Gastroesophageal sphincter (tissue), 4 donors: ENCODE measurements at regions not wholly inside any gene's neighbourhood (a gene's known extent, or its start where the extent isn't known, plus 50 kb on each side); places are given as distances from the start of the nearest gene placed in this dataset.
A peak's percentile ranks its signal among the peaks of the same experiment; 100 is the strongest.
"Not testable (repeated sequence)": the region's sequence is repeated elsewhere in the genome, so short reads cannot be mapped to it uniquely, and the experiment has no call there.

ENCODE experiments used
- ATAC-seq: fragments of 150-250 bp; one replicate; pipeline ENCODE4 v1.9.1; 2016; ENCODE audit warnings: mild to moderate bottlenecking, moderate library complexity
- H3K27ac ChIP-seq, 4 donors: fragments of 200-600 bp; sonication (generic) in 3 of 4; 1 replicate in 3 of 4; 2 replicates in 1 of 4; pipeline ENCODE4 v1.5.1; 2016 to 2019
- H3K27me3 ChIP-seq: fragments of 200-600 bp; sonication (generic); one replicate; pipeline ENCODE4 v1.5.1; 2019
- H3K36me3 ChIP-seq, 2 donors: fragments of 200-600 bp; sonication (generic); one replicate each; pipeline ENCODE4 v1.5.1; 2019; ENCODE audit warnings: control low read depth in 1 of 2
- H3K4me1 ChIP-seq, 3 donors: fragments of 200-600 bp; sonication (generic); 1 replicate in 2 of 3; 2 replicates in 1 of 3; pipeline ENCODE4 v1.5.1; 2016 to 2019; ENCODE audit warnings: control low read depth in 2 of 3
- H3K4me3 ChIP-seq, 2 donors: fragments of 200-600 bp; sonication (generic); one replicate each; pipeline ENCODE4 v1.5.1; 2019; ENCODE audit warnings: mild to moderate bottlenecking in 1 of 2, moderate library complexity in 1 of 2
- H3K9me3 ChIP-seq, 3 donors: fragments of 200-600 bp; sonication (generic); one replicate each; pipeline ENCODE4 v1.5.1; 2017 to 2019; ENCODE audit warnings: control low read depth in 2 of 3
- EP300 ChIP-seq: sonication (generic); formaldehyde crosslinking; IDR thresholded peaks from one replicate; pipeline ENCODE4 v1.6.1; 2017; ENCODE audit warnings: antibody characterized with exemption, mild to moderate bottlenecking
- POLR2A ChIP-seq, 2 donors: fragments of 450-650 bp; IDR thresholded peaks; one replicate each; pipeline ENCODE4 v1.6.1; 2017; ENCODE audit warnings: antibody characterized with exemption in 2 of 2, mild to moderate bottlenecking in 2 of 2, moderate library complexity in 1 of 2
- POLR2AphosphoS5 ChIP-seq: sonication (generic); formaldehyde crosslinking; IDR thresholded peaks from one replicate; pipeline ENCODE4 v1.6.1; 2017; ENCODE audit warnings: antibody characterized with exemption
- whole genome bisulfite sequencing, 2 donors: methylation state at CpG; one replicate each; pipeline ENCODE4 v1.1.5; 2018; ENCODE audit warnings: low coverage in 1 of 2; 5-methylcytosine and 5-hydroxymethylcytosine counted together
- TF ChIP-seq, protein P1 (sequence below), 4 experiments: fragments of 200-600 bp in 2 of 4; fragments of 450-650 bp in 2 of 4; sonication (generic) in 1 of 4; IDR thresholded peaks; one replicate each; pipeline ENCODE4 v1.5.1; 2017 to 2019; ENCODE audit warnings: antibody characterized with exemption in 4 of 4, mild to moderate bottlenecking in 2 of 4, moderate library complexity in 2 of 4

DNA sequence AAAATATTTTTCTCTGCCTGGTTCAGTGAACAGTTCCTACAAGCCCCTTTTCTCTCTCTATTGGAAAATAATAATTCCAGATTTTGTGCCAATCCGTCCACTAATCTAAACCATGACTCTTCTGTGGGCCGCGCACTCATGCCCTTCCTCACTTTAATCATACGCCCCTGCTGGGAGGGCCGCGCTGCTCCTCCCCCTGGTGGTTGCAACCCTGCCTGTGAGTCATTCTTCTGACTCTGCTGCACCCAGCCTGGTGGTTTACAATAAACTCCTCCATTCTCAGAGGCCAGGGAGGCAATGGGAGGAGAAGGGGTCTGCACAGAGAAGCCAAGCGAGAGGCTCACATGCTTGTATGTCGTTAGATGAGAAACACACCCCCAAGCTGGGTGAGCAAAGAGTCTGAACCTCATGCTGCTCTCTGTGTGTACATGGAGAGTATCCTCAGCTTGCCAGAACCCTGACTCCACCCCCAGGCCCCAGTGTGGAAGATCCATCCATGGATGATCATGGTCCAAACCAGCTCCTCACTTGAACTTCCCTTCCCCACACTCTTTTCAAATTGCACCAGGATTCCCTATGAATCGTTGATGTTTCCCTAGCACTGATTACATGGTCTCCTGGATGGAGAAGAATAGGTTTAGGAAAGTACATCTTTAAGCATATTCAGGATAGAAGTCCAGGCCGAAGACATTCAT is 228.9 kb downstream of the ANKRD30B start:
- Histone ChIP-seq H3K27me3 (peaks cover 16% of the 10 kb centered on the region), H3K36me3 (no peaks in the 10 kb centered on the region), H3K4me3 (no peak overlapping the region), H3K4me1 (no peaks in the 10 kb centered on the region), H3K27ac (no peak overlapping the region), H3K9me3 (no peaks in the 10 kb centered on the region)
- 56 to 60% methylated on average over 2 to 6 of the region's 10 CpGs for WGBS, 2 donors
- TF ChIP-seq, protein P1, sequence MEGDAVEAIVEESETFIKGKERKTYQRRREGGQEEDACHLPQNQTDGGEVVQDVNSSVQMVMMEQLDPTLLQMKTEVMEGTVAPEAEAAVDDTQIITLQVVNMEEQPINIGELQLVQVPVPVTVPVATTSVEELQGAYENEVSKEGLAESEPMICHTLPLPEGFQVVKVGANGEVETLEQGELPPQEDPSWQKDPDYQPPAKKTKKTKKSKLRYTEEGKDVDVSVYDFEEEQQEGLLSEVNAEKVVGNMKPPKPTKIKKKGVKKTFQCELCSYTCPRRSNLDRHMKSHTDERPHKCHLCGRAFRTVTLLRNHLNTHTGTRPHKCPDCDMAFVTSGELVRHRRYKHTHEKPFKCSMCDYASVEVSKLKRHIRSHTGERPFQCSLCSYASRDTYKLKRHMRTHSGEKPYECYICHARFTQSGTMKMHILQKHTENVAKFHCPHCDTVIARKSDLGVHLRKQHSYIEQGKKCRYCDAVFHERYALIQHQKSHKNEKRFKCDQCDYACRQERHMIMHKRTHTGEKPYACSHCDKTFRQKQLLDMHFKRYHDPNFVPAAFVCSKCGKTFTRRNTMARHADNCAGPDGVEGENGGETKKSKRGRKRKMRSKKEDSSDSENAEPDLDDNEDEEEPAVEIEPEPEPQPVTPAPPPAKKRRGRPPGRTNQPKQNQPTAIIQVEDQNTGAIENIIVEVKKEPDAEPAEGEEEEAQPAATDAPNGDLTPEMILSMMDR (IDR thresholded peaks at IDR 0.05): no peak
- TF ChIP-seq POLR2A (IDR thresholded peaks at IDR 0.05) (no peak), EP300 (no peak), POLR2AphosphoS5 (no peak)
- no peak for ATAC-seq

DNA sequence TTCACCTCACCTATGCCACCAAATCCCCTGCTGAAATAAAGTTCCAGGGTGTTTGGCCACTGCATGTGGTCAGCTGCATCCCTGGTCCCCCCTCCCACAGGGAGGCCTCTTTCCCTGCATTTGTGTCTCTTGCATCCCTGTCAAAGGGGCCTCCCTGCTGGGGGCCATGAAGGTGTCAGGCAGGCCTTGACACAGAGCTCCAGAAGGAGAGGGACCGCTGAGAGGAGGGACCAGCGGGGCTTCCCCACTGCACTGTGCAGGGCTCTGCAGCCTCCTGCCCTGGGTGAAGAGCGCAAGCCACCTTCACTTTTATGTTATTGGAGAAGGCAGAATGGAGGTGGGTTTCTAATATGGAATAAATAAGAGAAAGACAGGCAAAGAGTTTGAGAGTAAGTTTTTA is 230.2 kb downstream of the ANKRD30B start:
- no peaks in the 10 kb centered on the region for H3K9me3 ChIP-seq
- TF ChIP-seq POLR2A (IDR thresholded peaks at IDR 0.05): no peak
- TF ChIP-seq, protein P1 (IDR thresholded peaks at IDR 0.05): no peak
- no peak for TF ChIP-seq EP300
- TF ChIP-seq POLR2AphosphoS5: no peak
- ATAC-seq: no peak
- H3K36me3 ChIP-seq: no peaks in the 10 kb centered on the region
- no peaks in the 10 kb centered on the region for H3K4me1 ChIP-seq
- no peak overlapping the region for H3K4me3 ChIP-seq
- H3K27ac ChIP-seq: no peak overlapping the region
- 60% methylated on average over 3 of the region's 3 CpGs; no CpG with 5 or more reads in 1 of the 2 donors for WGBS, 2 donors
- peaks cover 16% of the 10 kb centered on the region for H3K27me3 ChIP-seq

DNA sequence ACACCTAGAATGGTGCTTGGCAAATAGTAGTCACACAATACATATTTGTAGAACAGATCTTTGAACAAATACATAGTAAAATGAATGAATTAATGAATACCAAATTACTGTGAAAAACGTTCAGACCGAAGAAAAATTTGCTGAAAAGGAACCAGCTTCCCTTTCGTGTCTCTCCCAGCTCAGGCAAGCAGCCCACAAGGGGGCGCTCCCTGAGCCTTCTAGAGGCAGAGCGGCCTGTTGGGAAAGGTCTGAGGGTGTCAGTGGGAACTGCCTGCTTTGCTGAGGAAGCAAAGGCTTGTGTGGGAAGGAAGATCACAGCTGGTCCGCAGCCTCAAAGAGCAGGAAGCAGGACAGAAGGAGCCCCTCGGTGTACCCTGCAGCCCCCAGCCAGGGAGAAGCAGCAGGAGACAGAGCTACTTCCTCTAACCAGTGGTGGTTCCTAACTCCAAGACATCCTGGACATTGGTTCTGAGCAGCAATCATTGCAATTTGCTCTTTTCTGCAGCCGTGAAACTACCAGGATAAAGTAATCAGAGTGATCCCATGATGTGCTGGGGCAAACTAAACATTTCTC is 231.1 kb downstream of the ANKRD30B start:
- H3K36me3 ChIP-seq: no peaks in the 10 kb centered on the region
- H3K4me3 ChIP-seq: no peak overlapping the region
- no peaks in the 10 kb centered on the region for H3K9me3 ChIP-seq
- no peak for ATAC-seq
- H3K27me3 ChIP-seq: peaks cover 16% of the 10 kb centered on the region
- no peaks in the 10 kb centered on the region for H3K4me1 ChIP-seq
- TF ChIP-seq POLR2AphosphoS5: no peak
- no peak for TF ChIP-seq EP300
- TF ChIP-seq, protein P1 (IDR thresholded peaks at IDR 0.05): no peak
- TF ChIP-seq POLR2A (IDR thresholded peaks at IDR 0.05): no peak
- H3K27ac ChIP-seq: no peak overlapping the region
- WGBS, 2 donors: 21 to 38% methylated on average over 4 to 7 of the region's 8 CpGs

DNA sequence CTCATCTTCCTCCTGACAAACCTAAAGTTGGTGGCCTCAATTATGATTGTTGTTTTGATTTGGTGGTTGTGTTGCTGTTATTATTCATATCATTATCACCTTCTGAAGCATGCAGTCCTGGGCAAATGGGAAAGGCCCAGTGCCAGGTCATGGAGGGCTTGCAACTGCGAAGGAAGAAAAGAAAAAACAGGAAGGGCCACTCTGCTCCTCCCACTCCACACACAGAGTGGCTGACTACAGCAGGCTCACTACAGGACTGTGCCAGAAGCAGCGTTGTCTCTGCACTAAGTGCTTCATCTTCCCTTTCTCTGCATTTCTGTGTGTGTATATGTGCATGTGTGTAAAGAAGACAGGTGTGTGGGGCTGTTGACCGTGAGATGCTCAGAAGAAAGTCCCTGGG is 231.9 kb downstream of the ANKRD30B start:
- 75% methylated on average over 2 to 3 of the region's 3 CpGs for WGBS, 2 donors
- no peaks in the 10 kb centered on the region for H3K9me3 ChIP-seq
- ATAC-seq: no peak
- no peaks in the 10 kb centered on the region for H3K4me1 ChIP-seq
- no peak overlapping the region for H3K4me3 ChIP-seq
- no peaks in the 10 kb centered on the region for H3K36me3 ChIP-seq
- peaks cover 16% of the 10 kb centered on the region for H3K27me3 ChIP-seq
- H3K27ac ChIP-seq: no peak overlapping the region
- no peak for TF ChIP-seq POLR2AphosphoS5
- TF ChIP-seq, protein P1 (IDR thresholded peaks at IDR 0.05): no peak
- no peak for TF ChIP-seq POLR2A (IDR thresholded peaks at IDR 0.05)
- TF ChIP-seq EP300: no peak

DNA sequence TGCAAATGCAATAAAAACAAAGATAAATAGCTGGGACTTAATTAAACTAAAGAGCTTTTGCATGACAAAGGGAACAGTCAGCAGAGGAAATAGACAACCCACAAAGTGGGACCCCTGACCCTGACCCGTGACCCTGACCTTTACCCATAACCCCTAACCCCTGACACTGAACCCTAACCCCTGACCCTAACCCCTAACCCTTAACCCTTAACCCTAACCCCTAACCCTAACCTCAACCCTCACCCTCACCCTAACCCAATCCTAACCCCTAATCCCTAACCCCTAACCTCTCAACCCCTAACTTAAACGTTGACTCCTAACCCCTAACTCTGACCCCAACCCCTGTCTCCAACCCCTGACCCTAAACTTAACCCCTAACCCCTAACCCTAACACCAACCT is 236.6 kb downstream of the ANKRD30B start:
- H3K27me3 ChIP-seq, H3K27ac ChIP-seq, ATAC-seq, H3K36me3 ChIP-seq, H3K4me1 ChIP-seq, H3K4me3 ChIP-seq, H3K9me3 ChIP-seq: not testable (repeated sequence)
- WGBS, 2 donors: 10% methylated on average over 1 to 2 of the region's 2 CpGs

DNA sequence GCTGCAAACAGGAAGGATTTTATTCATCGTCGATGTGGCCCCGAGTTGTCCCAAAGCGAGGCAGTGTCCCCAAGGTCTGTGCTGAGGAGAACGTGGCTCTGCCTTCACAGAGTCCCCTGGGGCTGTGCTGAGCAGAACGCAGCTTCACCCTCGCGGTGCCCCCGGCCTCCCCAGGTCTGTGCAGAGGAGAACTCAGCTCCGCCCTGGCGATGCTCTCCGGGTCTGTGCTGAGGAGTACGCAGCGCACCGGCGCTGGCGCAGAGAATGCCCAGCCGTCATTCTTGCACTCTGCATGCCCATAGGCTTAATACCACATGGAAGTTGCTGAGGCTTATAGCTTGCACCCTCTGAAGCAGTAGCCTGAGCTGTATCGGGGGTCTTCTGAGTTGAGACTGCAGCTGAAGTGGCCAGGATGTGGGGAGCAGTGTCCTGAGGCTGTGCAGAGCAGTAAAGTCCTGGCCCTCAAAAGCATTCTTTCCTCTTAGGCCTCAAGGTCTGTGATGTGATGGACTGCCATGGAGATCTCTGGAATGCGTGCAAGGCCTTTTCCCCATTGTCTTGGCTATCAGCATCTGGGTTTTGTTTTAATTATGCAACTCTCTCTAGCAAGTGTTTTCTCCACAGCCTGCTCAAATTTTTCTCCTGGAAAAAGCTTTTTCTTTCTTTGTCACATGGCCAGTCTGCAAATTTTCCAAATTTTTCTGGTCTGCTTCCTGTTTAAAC is 237.5 kb downstream of the ANKRD30B start:
- not testable (repeated sequence) for H3K4me1 ChIP-seq, H3K27me3 ChIP-seq, H3K36me3 ChIP-seq, ATAC-seq, H3K9me3 ChIP-seq, H3K27ac ChIP-seq, H3K4me3 ChIP-seq
- 50 to 79% methylated on average over 1 to 3 of the region's 20 CpGs for WGBS, 2 donors

DNA sequence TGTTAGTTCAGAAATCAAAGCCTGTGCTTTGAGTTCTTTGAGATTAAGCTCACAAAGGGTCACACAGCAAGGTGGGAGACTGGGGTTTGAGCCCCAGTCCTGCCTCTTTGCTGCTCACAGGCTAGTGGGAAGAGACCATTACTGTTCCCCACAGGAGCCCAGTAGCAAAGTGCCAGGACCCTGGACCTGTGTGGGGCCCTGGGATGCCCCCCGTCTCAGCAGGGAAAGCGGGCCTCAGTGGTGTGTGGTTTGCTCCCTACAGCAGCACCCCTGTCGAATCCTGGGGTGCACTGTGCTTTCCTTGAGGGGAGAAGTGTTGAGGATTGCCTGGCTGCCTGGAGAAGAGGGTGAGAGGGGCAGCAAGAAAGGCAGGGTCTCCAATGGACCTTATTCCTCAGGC is 239.4 kb downstream of the ANKRD30B start:
- H3K27ac ChIP-seq, ATAC-seq, H3K9me3 ChIP-seq, H3K27me3 ChIP-seq, H3K36me3 ChIP-seq, H3K4me1 ChIP-seq, H3K4me3 ChIP-seq: not testable (repeated sequence)
- WGBS, 2 donors: 60% methylated on average over 3 of the region's 3 CpGs; no CpG with 5 or more reads in 1 of the 2 donors

DNA sequence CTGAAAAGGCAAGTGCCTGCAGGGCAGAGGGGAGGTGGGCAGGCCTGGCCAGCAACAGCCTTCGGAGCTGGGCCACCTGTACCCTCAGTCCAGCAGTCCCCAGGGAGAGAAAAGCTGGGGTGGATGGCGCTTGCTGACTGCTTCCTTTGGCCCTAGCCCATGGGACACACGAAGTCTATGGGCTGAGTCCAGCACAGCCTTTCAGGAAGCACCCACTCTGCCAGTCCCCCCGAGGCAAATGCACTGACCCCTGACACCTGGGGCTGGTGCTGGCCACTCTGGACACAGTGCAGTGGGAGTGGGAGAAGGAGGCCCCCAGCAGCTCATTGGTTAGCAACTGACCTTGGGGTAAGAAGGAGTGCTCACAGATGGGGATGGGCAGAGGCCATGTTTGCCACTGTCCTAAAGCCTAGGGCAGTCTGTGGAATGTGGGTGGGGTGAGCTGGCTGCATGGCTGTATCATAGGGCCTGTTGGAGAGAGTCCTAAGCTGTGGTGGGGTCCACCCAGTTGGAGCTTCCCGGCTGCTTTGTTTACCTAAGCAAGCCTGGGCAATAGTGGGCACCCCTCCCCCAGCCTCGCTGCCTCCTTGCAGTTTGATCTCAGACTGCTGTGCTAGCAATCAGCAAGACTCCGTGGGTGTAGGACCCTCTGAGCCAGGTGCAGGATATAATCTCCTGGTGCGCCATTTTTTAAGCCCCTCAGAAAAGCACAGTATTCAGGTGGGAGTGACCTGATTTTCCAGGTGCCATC is 240.2 kb downstream of the ANKRD30B start:
- not testable (repeated sequence) for H3K4me1 ChIP-seq, H3K27ac ChIP-seq, H3K36me3 ChIP-seq, H3K9me3 ChIP-seq, H3K4me3 ChIP-seq, H3K27me3 ChIP-seq
- WGBS, 2 donors: 82 to 100% methylated on average over 1 to 3 of the region's 8 CpGs
- peak; percentile 34 for ATAC-seq
